Esophagus muscularis mucosa (tissue), 4 donors: ENCODE measurements at regions not wholly inside any gene's neighbourhood (a gene's known extent, or its start where the extent isn't known, plus 50 kb on each side); places are given as distances from the start of the nearest gene placed in this dataset.

Source experiments
- DNase-seq: peaks from one replicate; pipeline ENCODE4 v3.0.0-alpha.2; 2017; ENCODE audit errors: extremely low spot score
- H3K27ac ChIP-seq, 4 donors: fragments of 200-600 bp; sonication (generic); replicated peaks in 1 of 4; 1 replicate in 3 of 4; 2 replicates in 1 of 4; pipeline ENCODE4 v1.5.1; 2016 to 2019; ENCODE audit warnings: mild to moderate bottlenecking in 1 of 4
- H3K27me3 ChIP-seq, 4 donors: fragments of 200-600 bp; sonication (generic); one replicate each; pipeline versions ENCODE4 v1.5.1 to v1.6.0; 2016 to 2019
- H3K36me3 ChIP-seq, 4 donors: fragments of 200-600 bp; sonication (generic); one replicate each; pipeline ENCODE4 v1.5.1; 2016 to 2019
- H3K4me1 ChIP-seq, 4 donors: fragments of 200-600 bp; sonication (generic); one replicate each; pipeline ENCODE4 v1.5.1; 2016 to 2019
- H3K4me3 ChIP-seq, 4 donors: fragments of 200-600 bp; sonication (generic); 1 replicate in 2 of 4; 2 replicates in 2 of 4; pipeline ENCODE4 v1.5.1; 2016 to 2019; ENCODE audit warnings: mild to moderate bottlenecking in 4 of 4, moderate library complexity in 1 of 4
- H3K9me3 ChIP-seq, 4 donors: fragments of 200-600 bp; sonication (generic); 1 replicate in 3 of 4; 2 replicates in 1 of 4; pipeline ENCODE4 v1.5.1; 2016 to 2019
- EP300 ChIP-seq: sonication (generic); formaldehyde crosslinking; IDR thresholded peaks from one replicate; pipeline ENCODE4 v1.6.1; 2017; ENCODE audit warnings: antibody characterized with exemption
- POLR2A ChIP-seq: fragments of 450-650 bp; IDR thresholded peaks from one replicate; pipeline ENCODE4 v1.6.1; 2017; ENCODE audit warnings: antibody characterized with exemption, moderate library complexity, mild to moderate bottlenecking, low read depth
- POLR2AphosphoS5 ChIP-seq, 2 donors: sonication (generic); formaldehyde crosslinking; IDR thresholded peaks; one replicate each; pipeline ENCODE4 v1.6.1; 2017; ENCODE audit warnings: antibody characterized with exemption in 2 of 2
- WGBS: methylation state at CpG from one replicate; pipeline ENCODE4 v1.1.5; 2018; 5-methylcytosine and 5-hydroxymethylcytosine counted together
- intact Hi-C: fragments of 100-400 bp; cut with DNase I; formaldehyde crosslinking; loops from one replicate; pipeline ENCODE4 v1.15.1; 2023
- TF ChIP-seq, protein P1 (sequence below), 3 experiments: fragments of 200-600 bp in 2 of 3; fragments of 450-650 bp in 1 of 3; sonication (generic) in 2 of 3; IDR thresholded peaks; one replicate each; pipeline ENCODE4 v1.5.1; 2017 to 2019; ENCODE audit warnings: antibody characterized with exemption in 3 of 3, mild to moderate bottlenecking in 2 of 3, moderate library complexity in 1 of 3

GRCh38 chr10:8696746-8697145 lies 642.3 kb downstream of the GATA3 start:
- no peak for DNase-seq
- Histone ChIP-seq H3K9me3 (no peaks in the 10 kb centered on the region), H3K4me1 (no peaks in the 10 kb centered on the region), H3K27me3 (no peaks in the 10 kb centered on the region), H3K4me3 (no peak overlapping the region), H3K27ac (no peak overlapping the region), H3K36me3 (no peaks in the 10 kb centered on the region)
- intact Hi-C loops: no loop called here
- TF ChIP-seq EP300 (no peak), POLR2A (no peak), POLR2AphosphoS5 (IDR thresholded peaks at IDR 0.05) (no peak)
- TF ChIP-seq, protein P1, sequence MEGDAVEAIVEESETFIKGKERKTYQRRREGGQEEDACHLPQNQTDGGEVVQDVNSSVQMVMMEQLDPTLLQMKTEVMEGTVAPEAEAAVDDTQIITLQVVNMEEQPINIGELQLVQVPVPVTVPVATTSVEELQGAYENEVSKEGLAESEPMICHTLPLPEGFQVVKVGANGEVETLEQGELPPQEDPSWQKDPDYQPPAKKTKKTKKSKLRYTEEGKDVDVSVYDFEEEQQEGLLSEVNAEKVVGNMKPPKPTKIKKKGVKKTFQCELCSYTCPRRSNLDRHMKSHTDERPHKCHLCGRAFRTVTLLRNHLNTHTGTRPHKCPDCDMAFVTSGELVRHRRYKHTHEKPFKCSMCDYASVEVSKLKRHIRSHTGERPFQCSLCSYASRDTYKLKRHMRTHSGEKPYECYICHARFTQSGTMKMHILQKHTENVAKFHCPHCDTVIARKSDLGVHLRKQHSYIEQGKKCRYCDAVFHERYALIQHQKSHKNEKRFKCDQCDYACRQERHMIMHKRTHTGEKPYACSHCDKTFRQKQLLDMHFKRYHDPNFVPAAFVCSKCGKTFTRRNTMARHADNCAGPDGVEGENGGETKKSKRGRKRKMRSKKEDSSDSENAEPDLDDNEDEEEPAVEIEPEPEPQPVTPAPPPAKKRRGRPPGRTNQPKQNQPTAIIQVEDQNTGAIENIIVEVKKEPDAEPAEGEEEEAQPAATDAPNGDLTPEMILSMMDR (IDR thresholded peaks at IDR 0.05): no peak
- 73% methylated on average over 6 of the region's 6 CpGs for WGBS

- H3K9me3 ChIP-seq: no peaks in the 10 kb centered on the region
- no peaks in the 10 kb centered on the region for H3K36me3 ChIP-seq
- H3K27me3 ChIP-seq: no peaks in the 10 kb centered on the region
- DNase-seq: no peak
- no peaks in the 10 kb centered on the region for H3K4me1 ChIP-seq
- TF ChIP-seq POLR2A (no peak), POLR2AphosphoS5 (IDR thresholded peaks at IDR 0.05) (no peak), EP300 (no peak)
- TF ChIP-seq, protein P1 (IDR thresholded peaks at IDR 0.05): no peak
- no peak overlapping the region for H3K27ac ChIP-seq
- intact Hi-C loops: no loop called here
- no peak overlapping the region for H3K4me3 ChIP-seq
These were observed 646.2 kb downstream of the GATA3 start for GRCh38 chr10:8700689-8701088.

GRCh38 chr10:8702181-8702580 lies 647.7 kb downstream of the GATA3 start:
- TF ChIP-seq, protein P1 (IDR thresholded peaks at IDR 0.05): no peak
- TF ChIP-seq POLR2AphosphoS5 (IDR thresholded peaks at IDR 0.05) (no peak), POLR2A (no peak), EP300 (no peak)
- Histone ChIP-seq H3K36me3 (no peaks in the 10 kb centered on the region), H3K4me3 (no peak overlapping the region), H3K4me1 (no peaks in the 10 kb centered on the region), H3K9me3 (no peaks in the 10 kb centered on the region), H3K27ac (no peak overlapping the region), H3K27me3 (no peaks in the 10 kb centered on the region)
- DNase-seq: no peak
- intact Hi-C loops: no loop called here
- 75% methylated on average over 4 of the region's 4 CpGs for WGBS

DNA sequence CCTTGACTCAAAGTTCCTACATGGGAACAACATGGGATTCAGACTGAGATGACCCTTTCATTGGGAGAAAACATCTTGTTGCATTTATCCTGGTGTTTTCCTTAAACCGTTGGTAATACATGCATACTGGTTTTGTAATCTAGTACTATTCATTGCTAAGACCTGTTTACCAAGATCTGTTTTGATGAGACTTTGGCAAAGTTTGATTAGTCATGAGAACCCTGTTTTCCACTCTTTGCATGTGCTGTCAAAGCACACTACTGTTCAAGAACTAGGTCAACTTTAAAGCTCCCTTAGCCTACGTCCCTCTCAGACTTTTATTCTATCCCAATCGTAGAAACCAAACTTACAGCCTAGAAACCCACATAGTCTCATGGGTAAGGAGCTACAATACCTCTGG lies 650.9 kb downstream of the GATA3 start:
- no peaks in the 10 kb centered on the region for H3K9me3 ChIP-seq
- no peak overlapping the region for H3K4me3 ChIP-seq
- no peak for DNase-seq
- no peaks in the 10 kb centered on the region for H3K4me1 ChIP-seq
- peaks cover 0 to 4% (median 0%) of the 10 kb centered on the region in 4 donors for H3K27me3 ChIP-seq
- H3K36me3 ChIP-seq: no peaks in the 10 kb centered on the region
- intact Hi-C loops: no loop called here
- TF ChIP-seq, protein P1 (IDR thresholded peaks at IDR 0.05): no peak
- TF ChIP-seq POLR2A (no peak), POLR2AphosphoS5 (IDR thresholded peaks at IDR 0.05) (no peak), EP300 (no peak)
- H3K27ac ChIP-seq: no peak overlapping the region
- WGBS: 82% methylated on average over 3 of the region's 3 CpGs

GRCh38 chr10:8712656-8713055 lies 658.2 kb downstream of the GATA3 start:
- H3K27ac ChIP-seq: no peak overlapping the region
- H3K36me3 ChIP-seq: no peaks in the 10 kb centered on the region
- no peaks in the 10 kb centered on the region for H3K4me1 ChIP-seq
- WGBS: 70% methylated on average over 4 of the region's 4 CpGs
- intact Hi-C loops: no loop called here
- peaks cover 0 to 5% (median 0%) of the 10 kb centered on the region in 4 donors for H3K27me3 ChIP-seq
- DNase-seq: no peak
- no peak overlapping the region for H3K4me3 ChIP-seq
- TF ChIP-seq POLR2AphosphoS5 (IDR thresholded peaks at IDR 0.05): no peak
- TF ChIP-seq EP300: no peak
- TF ChIP-seq, protein P1 (IDR thresholded peaks at IDR 0.05): no peak
- TF ChIP-seq POLR2A: no peak
- peaks cover 0 to 5% (median under 1%) of the 10 kb centered on the region in 4 donors for H3K9me3 ChIP-seq
